Esophagus squamous epithelium (tissue), 5 donors: ENCODE measurements at regions not wholly inside any gene's neighbourhood (a gene's known extent, or its start where the extent isn't known, plus 50 kb on each side); places are given as distances from the start of the nearest gene placed in this dataset.

Experiments used
- DNase-seq: peaks from one replicate; lab custom pipeline; 2025; lab: John Stamatoyannopoulos, UW
- H3K27ac ChIP-seq, 4 donors: fragments of 200-600 bp; sonication (generic); one replicate each; pipeline ENCODE4 v1.5.1; 2016 to 2019; ENCODE audit warnings: mild to moderate bottlenecking in 1 of 4
- H3K27me3 ChIP-seq, 4 donors: fragments of 200-600 bp; sonication (generic); 1 replicate in 3 of 4; 2 replicates in 1 of 4; pipeline versions ENCODE4 v1.5.1 to v1.6.0; 2017 to 2021; ENCODE audit warnings: antibody characterized with exemption in 1 of 4
- H3K36me3 ChIP-seq, 3 donors: fragments of 200-600 bp; sonication (generic); one replicate each; pipeline ENCODE4 v1.5.1; 2016 to 2019
- H3K4me1 ChIP-seq, 3 donors: fragments of 200-600 bp; sonication (generic); one replicate each; pipeline ENCODE4 v1.5.1; 2017 to 2019
- H3K4me3 ChIP-seq, 4 donors: fragments of 200-600 bp; sonication (generic); 1 replicate in 3 of 4; 2 replicates in 1 of 4; pipeline ENCODE4 v1.5.1; 2016 to 2019; ENCODE audit warnings: mild to moderate bottlenecking in 2 of 4, moderate library complexity in 1 of 4
- H3K9me3 ChIP-seq, 3 donors: fragments of 200-600 bp; sonication (generic); one replicate each; pipeline ENCODE4 v1.5.1; 2016 to 2019
- POLR2A ChIP-seq, 4 donors: fragments of 450-650 bp; IDR thresholded peaks; one replicate each; pipeline ENCODE4 v1.6.1; 2017; ENCODE audit warnings: antibody characterized with exemption in 4 of 4, mild to moderate bottlenecking in 4 of 4, moderate library complexity in 3 of 4
- WGBS, 2 donors: methylation state at CpG; one replicate each; pipeline ENCODE4 v1.1.5; 2018; 5-methylcytosine and 5-hydroxymethylcytosine counted together
- intact Hi-C: fragments of 100-400 bp; cut with DNase I; formaldehyde crosslinking; loops from one replicate; pipeline ENCODE4 v1.15.0; 2022
- TF ChIP-seq, protein P1 (sequence below), 6 experiments: fragments of 450-650 bp in 4 of 6; fragments of 200-600 bp in 2 of 6; sonication (generic) in 2 of 6; IDR thresholded peaks; one replicate each; pipeline ENCODE4 v1.5.1; 2016 to 2019; ENCODE audit warnings: antibody characterized with exemption in 6 of 6, mild to moderate bottlenecking in 4 of 6, moderate library complexity in 4 of 6
- donor health status: DM: yes; HTN: yes; CAD: no.

- Histone ChIP-seq H3K27ac (no peak overlapping the region), H3K4me3 (no peak overlapping the region), H3K36me3 (no peaks in the 10 kb centered on the region), H3K27me3 (no peaks in the 10 kb centered on the region), H3K4me1 (peaks cover 0 to 52% (median 0%) of the 10 kb centered on the region in 3 donors), H3K9me3 (no peaks in the 10 kb centered on the region)
- intact Hi-C loops, result loop anchor here (10.0 kb wide), 1 partner anchor 109 kb away; no protein-coding TSS in a partner anchor
- DNase-seq, result no peak
- WGBS, 2 donors, result 64 to 77% methylated on average over 5 of the region's 5 CpGs
- TF ChIP-seq POLR2A (IDR thresholded peaks at IDR 0.05), result no peak
- TF ChIP-seq, protein P1, sequence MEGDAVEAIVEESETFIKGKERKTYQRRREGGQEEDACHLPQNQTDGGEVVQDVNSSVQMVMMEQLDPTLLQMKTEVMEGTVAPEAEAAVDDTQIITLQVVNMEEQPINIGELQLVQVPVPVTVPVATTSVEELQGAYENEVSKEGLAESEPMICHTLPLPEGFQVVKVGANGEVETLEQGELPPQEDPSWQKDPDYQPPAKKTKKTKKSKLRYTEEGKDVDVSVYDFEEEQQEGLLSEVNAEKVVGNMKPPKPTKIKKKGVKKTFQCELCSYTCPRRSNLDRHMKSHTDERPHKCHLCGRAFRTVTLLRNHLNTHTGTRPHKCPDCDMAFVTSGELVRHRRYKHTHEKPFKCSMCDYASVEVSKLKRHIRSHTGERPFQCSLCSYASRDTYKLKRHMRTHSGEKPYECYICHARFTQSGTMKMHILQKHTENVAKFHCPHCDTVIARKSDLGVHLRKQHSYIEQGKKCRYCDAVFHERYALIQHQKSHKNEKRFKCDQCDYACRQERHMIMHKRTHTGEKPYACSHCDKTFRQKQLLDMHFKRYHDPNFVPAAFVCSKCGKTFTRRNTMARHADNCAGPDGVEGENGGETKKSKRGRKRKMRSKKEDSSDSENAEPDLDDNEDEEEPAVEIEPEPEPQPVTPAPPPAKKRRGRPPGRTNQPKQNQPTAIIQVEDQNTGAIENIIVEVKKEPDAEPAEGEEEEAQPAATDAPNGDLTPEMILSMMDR (IDR thresholded peaks at IDR 0.05), result no peak
These were observed 170.1 kb upstream of the AKR1E2 start for GRCh38 chr10:4655879-4656278.

GRCh38 chr10:4655406-4655805 is 170.6 kb upstream of the AKR1E2 start:
- H3K4me3 ChIP-seq, result no peak overlapping the region
- DNase-seq, result no peak
- H3K36me3 ChIP-seq, result no peaks in the 10 kb centered on the region
- H3K27ac ChIP-seq, result no peak overlapping the region
- H3K4me1 ChIP-seq, result peaks cover 0 to 53% (median 4%) of the 10 kb centered on the region in 3 donors
- TF ChIP-seq POLR2A (IDR thresholded peaks at IDR 0.05), result no peak
- TF ChIP-seq, protein P1 (IDR thresholded peaks at IDR 0.05), result no peak
- intact Hi-C loops, result loop anchor here (10.0 kb wide), 1 partner anchor 109 kb away; no protein-coding TSS in a partner anchor
- H3K27me3 ChIP-seq, result no peaks in the 10 kb centered on the region
- WGBS, 2 donors, result 86 to 98% methylated on average over 3 of the region's 3 CpGs
- no peaks in the 10 kb centered on the region for H3K9me3 ChIP-seq

GRCh38 chr10:4654496-4654895 is 171.5 kb upstream of the AKR1E2 start:
- intact Hi-C loops, result loop anchor here (10.0 kb wide), 1 partner anchor 110 kb away; no protein-coding TSS in a partner anchor
- no peak for DNase-seq
- peaks cover 0 to 56% (median 6%) of the 10 kb centered on the region in 3 donors for H3K4me1 ChIP-seq
- H3K27ac ChIP-seq, result no peak overlapping the region
- H3K9me3 ChIP-seq, result no peaks in the 10 kb centered on the region
- TF ChIP-seq, protein P1 (IDR thresholded peaks at IDR 0.05), result no peak
- no peaks in the 10 kb centered on the region for H3K36me3 ChIP-seq
- H3K27me3 ChIP-seq, result no peaks in the 10 kb centered on the region
- H3K4me3 ChIP-seq, result no peak overlapping the region
- 83 to 86% methylated on average over 2 of the region's 2 CpGs for WGBS, 2 donors

DNA sequence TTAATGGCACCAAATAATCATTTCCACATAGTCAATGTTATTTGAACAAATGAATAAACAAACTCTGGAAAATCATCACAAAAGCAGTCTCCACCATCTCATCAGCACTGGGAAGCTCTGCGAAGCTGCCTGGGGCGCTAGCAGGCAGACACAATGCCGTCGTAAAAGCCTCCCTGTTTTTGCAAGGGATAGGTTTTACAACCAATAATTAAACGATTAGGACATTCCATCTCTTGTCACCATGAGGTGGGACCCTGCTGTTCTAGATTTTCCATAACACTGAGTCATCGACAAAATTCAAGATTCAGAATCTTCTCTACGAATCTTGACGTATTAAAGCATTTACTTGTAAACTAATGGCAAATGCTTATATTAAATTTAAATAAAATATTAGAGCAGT is 172.8 kb upstream of the AKR1E2 start:
- Histone ChIP-seq H3K27ac (no peak overlapping the region), H3K36me3 (no peaks in the 10 kb centered on the region), H3K9me3 (no peaks in the 10 kb centered on the region), H3K4me3 (no peak overlapping the region), H3K27me3 (no peaks in the 10 kb centered on the region), H3K4me1 (peaks cover 0 to 43% (median 6%) of the 10 kb centered on the region in 3 donors)
- intact Hi-C loops, result loop anchor here (10.0 kb wide), 1 partner anchor 112 kb away; no protein-coding TSS in a partner anchor
- 85 to 89% methylated on average over 8 of the region's 8 CpGs for whole genome bisulfite sequencing, 2 donors
- no peak for DNase-seq
- no peak for TF ChIP-seq POLR2A (IDR thresholded peaks at IDR 0.05)
- TF ChIP-seq, protein P1 (IDR thresholded peaks at IDR 0.05), result no peak

- intact Hi-C loops, result loop anchor here (10.0 kb wide), 1 partner anchor 112 kb away; no protein-coding TSS in a partner anchor
- no peaks in the 10 kb centered on the region for H3K36me3 ChIP-seq
- WGBS, 2 donors, result 68 to 74% methylated on average over 8 of the region's 8 CpGs
- no peaks in the 10 kb centered on the region for H3K27me3 ChIP-seq
- peak overlapping the region in 1 of 4 donors; percentile 2 for H3K27ac ChIP-seq
- no peaks in the 10 kb centered on the region for H3K9me3 ChIP-seq
- TF ChIP-seq POLR2A (IDR thresholded peaks at IDR 0.05), result no peak
- TF ChIP-seq, protein P1 (IDR thresholded peaks at IDR 0.05), result no peak
- no peak for DNase-seq
- H3K4me3 ChIP-seq, result no peak overlapping the region
- peaks cover 0 to 35% (median 6%) of the 10 kb centered on the region in 3 donors for H3K4me1 ChIP-seq
These were observed 173.6 kb upstream of the AKR1E2 start for GRCh38 chr10:4652111-4653010.
